C4-2B (cell line): ENCODE measurements at regions not wholly inside any gene's neighbourhood (a gene's known extent, or its start where the extent isn't known, plus 50 kb on each side); places are given as distances from the start of the nearest gene placed in this dataset.

Experiments
- ZFX ChIP-seq: fragments of 450-650 bp; IDR thresholded peaks from 2 replicates; pipeline ENCODE4 v1.6.1; 2017
- TF ChIP-seq, protein P1 (sequence below): fragments of 450-650 bp; conservative IDR thresholded peaks from 2 replicates; pipeline ENCODE4 v1.5.1; 2017; ENCODE audit warnings: mild to moderate bottlenecking

DNA sequence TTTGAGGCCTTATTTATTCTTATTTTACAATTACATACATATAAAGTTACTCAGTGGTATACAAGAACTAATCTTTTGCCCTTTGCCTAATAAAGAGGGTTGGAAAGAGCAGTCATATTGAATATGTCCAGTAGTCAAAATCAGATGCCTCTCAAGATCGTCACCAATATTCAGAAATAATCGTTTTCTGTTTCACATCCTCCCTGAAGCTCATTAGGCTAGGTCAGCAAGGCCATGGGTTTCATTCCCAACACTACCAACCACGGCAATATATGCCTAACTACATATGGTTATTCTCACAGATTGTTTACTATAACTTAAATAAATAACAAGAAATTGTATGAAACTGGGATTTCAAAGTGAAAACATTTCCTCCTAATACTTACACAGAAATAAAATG lies 167.2 kb upstream of the MANEA start:
- TF ChIP-seq, protein P1, sequence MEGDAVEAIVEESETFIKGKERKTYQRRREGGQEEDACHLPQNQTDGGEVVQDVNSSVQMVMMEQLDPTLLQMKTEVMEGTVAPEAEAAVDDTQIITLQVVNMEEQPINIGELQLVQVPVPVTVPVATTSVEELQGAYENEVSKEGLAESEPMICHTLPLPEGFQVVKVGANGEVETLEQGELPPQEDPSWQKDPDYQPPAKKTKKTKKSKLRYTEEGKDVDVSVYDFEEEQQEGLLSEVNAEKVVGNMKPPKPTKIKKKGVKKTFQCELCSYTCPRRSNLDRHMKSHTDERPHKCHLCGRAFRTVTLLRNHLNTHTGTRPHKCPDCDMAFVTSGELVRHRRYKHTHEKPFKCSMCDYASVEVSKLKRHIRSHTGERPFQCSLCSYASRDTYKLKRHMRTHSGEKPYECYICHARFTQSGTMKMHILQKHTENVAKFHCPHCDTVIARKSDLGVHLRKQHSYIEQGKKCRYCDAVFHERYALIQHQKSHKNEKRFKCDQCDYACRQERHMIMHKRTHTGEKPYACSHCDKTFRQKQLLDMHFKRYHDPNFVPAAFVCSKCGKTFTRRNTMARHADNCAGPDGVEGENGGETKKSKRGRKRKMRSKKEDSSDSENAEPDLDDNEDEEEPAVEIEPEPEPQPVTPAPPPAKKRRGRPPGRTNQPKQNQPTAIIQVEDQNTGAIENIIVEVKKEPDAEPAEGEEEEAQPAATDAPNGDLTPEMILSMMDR: no peak
- TF ChIP-seq ZFX: no peak
